Ovary (tissue), 3 donors: ENCODE measurements at regions not wholly inside any gene's neighbourhood (a gene's known extent, or its start where the extent isn't known, plus 50 kb on each side); places are given as distances from the start of the nearest gene placed in this dataset.

ENCODE experiments used
- CTCF ChIP-seq, 3 donors: fragments of 450-650 bp in 2 of 3; fragments of 200-600 bp in 1 of 3; IDR thresholded peaks; one replicate each; pipeline versions ENCODE4 v1.5.1 to v1.8.0; 2016 to 2022; ENCODE audit warnings: antibody characterized with exemption in 3 of 3, mild to moderate bottlenecking in 1 of 3
- EP300 ChIP-seq: sonication (generic); formaldehyde crosslinking; IDR thresholded peaks from one replicate; pipeline ENCODE4 v1.6.1; 2017; ENCODE audit warnings: antibody characterized with exemption
- POLR2A ChIP-seq: fragments of 450-650 bp; IDR thresholded peaks from one replicate; pipeline ENCODE4 v1.6.1; 2017; ENCODE audit warnings: antibody characterized with exemption, mild to moderate bottlenecking, moderate library complexity
- donor health status: DM: no; HTN: no; CAD: no.

DNA sequence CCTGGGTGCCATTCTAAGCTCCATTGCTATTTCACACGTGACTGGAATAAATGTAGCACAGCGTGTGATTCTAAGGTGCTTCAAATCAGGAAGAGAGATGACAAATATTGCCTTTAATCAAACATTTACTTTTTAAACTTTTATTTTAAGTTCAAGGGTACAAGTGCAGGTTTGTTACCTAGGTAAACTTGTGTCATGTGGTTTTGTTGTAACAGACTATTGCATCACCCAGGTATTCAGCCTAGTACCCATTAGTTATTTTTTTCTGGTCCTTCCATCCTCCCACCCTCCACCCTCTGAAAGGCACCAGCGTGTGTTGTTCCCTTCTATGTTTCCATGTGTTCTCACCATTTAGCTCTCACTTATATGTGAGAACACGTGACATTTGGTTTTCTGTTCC is 510.8 kb downstream of the PLOD2 start:
- no peak for TF ChIP-seq CTCF (IDR thresholded peaks at IDR 0.05)
- TF ChIP-seq POLR2A, result no peak
- TF ChIP-seq EP300, result no peak
